Peyer's patch (tissue), 4 donors: ENCODE measurements at regions not wholly inside any gene's neighbourhood (a gene's known extent, or its start where the extent isn't known, plus 50 kb on each side); places are given as distances from the start of the nearest gene placed in this dataset.
"Not testable (repeated sequence)": the region's sequence is repeated elsewhere in the genome, so short reads cannot be mapped to it uniquely, and the experiment has no call there.

Experiments used
- DNase-seq, 3 donors: peaks; one replicate each; pipeline ENCODE4 v3.0.0-alpha.2; 2017 to 2019
- H3K27ac ChIP-seq, 4 donors: fragments of 200-600 bp; sonication (generic); one replicate each; pipeline ENCODE4 v1.5.1; 2016 to 2019
- H3K27me3 ChIP-seq, 2 donors: fragments of 200-600 bp; sonication (generic); one replicate each; pipeline ENCODE4 v1.5.1; 2019
- H3K36me3 ChIP-seq, 3 donors: fragments of 200-600 bp; sonication (generic); one replicate each; pipeline ENCODE4 v1.5.1; 2016 to 2019
- H3K4me1 ChIP-seq, 4 donors: fragments of 200-600 bp; sonication (generic); one replicate each; pipeline ENCODE4 v1.5.1; 2016 to 2019
- H3K4me3 ChIP-seq, 4 donors: fragments of 200-600 bp; sonication (generic); 1 replicate in 3 of 4; 2 replicates in 1 of 4; pipeline ENCODE4 v1.5.1; 2016 to 2019; ENCODE audit warnings: mild to moderate bottlenecking in 1 of 4
- H3K9me3 ChIP-seq, 4 donors: fragments of 200-600 bp; sonication (generic); one replicate each; pipeline ENCODE4 v1.5.1; 2016 to 2019; ENCODE audit warnings: mild to moderate bottlenecking in 1 of 4
- CTCF ChIP-seq, 6 experiments: fragments of 450-650 bp in 4 of 6; fragments of 200-600 bp in 2 of 6; sonication (generic) in 1 of 6; IDR thresholded peaks; one replicate each; pipeline ENCODE4 v1.5.1; 2017 to 2019; ENCODE audit warnings: antibody characterized with exemption in 6 of 6, mild to moderate bottlenecking in 3 of 6, moderate library complexity in 1 of 6
- POLR2A ChIP-seq, 2 donors: fragments of 450-650 bp; IDR thresholded peaks; one replicate each; pipeline ENCODE4 v1.5.1; 2017; ENCODE audit warnings: antibody characterized with exemption in 2 of 2, mild to moderate bottlenecking in 2 of 2, moderate library complexity in 2 of 2

DNA sequence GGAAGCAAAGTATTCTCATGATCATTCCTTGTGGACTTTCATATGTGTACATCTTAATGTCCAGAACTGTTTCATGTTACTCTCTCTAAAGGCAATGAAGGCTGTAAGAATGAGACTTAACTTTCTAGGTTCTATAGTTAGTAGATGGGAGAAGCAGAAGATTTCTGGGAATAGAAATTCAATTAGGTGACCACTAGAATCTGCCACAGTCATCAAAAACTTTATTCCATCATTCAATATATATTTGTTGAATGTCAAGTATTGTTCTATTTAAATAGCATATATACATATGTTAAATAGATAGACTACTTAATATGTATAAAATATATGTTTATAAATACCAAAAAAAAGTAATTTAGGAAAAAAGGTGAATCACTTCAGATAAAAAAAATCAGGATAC, 972.9 kb downstream of the SLC6A15 start:
- H3K27me3 ChIP-seq = no peaks in the 10 kb centered on the region
- no peaks in the 10 kb centered on the region for H3K9me3 ChIP-seq
- H3K36me3 ChIP-seq = no peaks in the 10 kb centered on the region
- TF ChIP-seq POLR2A (IDR thresholded peaks at IDR 0.05) = no peak
- no peak for TF ChIP-seq CTCF (IDR thresholded peaks at IDR 0.05)
- no peak overlapping the region for H3K4me3 ChIP-seq
- no peaks in the 10 kb centered on the region for H3K4me1 ChIP-seq
- H3K27ac ChIP-seq = no peak overlapping the region
- DNase-seq = no peak

- H3K27me3 ChIP-seq = no peaks in the 10 kb centered on the region
- no peak for DNase-seq
- no peak overlapping the region for H3K27ac ChIP-seq
- H3K4me1 ChIP-seq = no peaks in the 10 kb centered on the region
- H3K36me3 ChIP-seq = no peaks in the 10 kb centered on the region
- no peaks in the 10 kb centered on the region for H3K9me3 ChIP-seq
- TF ChIP-seq POLR2A (IDR thresholded peaks at IDR 0.05) (no peak), CTCF (IDR thresholded peaks at IDR 0.05) (no peak)
- no peak overlapping the region for H3K4me3 ChIP-seq
Measured at GRCh38 chr12:83933615-83934014, 979.0 kb downstream of the SLC6A15 start.

DNA sequence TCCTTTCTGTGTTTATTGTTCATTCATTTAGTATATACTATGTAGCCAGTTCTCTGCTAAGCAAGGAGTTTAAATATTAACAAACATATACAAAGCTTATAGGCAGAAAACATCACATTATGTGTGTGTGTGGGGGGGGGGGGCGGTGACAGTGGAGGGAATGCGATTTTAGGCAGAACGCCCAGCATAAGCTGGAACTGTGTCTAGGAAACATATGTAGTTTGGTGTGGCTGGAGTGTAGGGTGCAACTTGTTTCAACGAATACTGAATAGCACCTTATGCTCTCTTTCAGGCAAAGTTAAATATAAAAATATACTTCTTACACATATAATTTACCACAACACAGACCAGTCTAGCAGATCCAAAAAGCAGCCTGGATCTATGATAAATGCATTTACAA, 980.6 kb downstream of the SLC6A15 start:
- Histone ChIP-seq H3K27me3 (no peaks in the 10 kb centered on the region), H3K27ac (no peak overlapping the region), H3K4me3 (no peak overlapping the region), H3K36me3 (no peaks in the 10 kb centered on the region), H3K4me1 (no peaks in the 10 kb centered on the region), H3K9me3 (no peaks in the 10 kb centered on the region)
- no peak for TF ChIP-seq CTCF (IDR thresholded peaks at IDR 0.05)
- TF ChIP-seq POLR2A (IDR thresholded peaks at IDR 0.05) = no peak
- DNase-seq = no peak

DNA sequence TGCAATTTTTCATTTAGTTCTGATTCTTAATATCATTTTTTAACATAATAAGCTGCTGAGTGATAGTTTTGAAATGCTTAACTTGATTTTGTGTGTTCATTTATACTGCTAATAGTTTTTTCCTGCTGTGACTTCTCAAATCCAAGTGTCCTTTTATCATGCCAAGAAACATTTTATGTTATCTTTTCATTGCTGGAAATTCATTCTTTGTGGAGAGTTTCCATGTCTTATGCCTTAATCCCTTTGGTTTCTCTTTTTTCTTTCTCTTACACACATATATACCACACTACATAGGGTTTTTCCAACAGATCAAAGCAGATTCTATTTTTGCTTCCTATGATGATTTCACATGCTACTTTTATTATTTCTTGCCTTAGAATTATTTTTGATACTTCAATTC, 981.1 kb downstream of the SLC6A15 start:
- TF ChIP-seq POLR2A (IDR thresholded peaks at IDR 0.05) (no peak), CTCF (IDR thresholded peaks at IDR 0.05) (no peak)
- H3K4me1 ChIP-seq = no peaks in the 10 kb centered on the region
- no peak overlapping the region for H3K4me3 ChIP-seq
- H3K9me3 ChIP-seq = no peaks in the 10 kb centered on the region
- H3K27ac ChIP-seq = no peak overlapping the region
- H3K36me3 ChIP-seq = no peaks in the 10 kb centered on the region
- DNase-seq = no peak
- no peaks in the 10 kb centered on the region for H3K27me3 ChIP-seq

- H3K27ac ChIP-seq, H3K36me3 ChIP-seq, H3K4me3 ChIP-seq, H3K27me3 ChIP-seq, DNase-seq, H3K4me1 ChIP-seq, H3K9me3 ChIP-seq: not testable (repeated sequence)
Measured at GRCh38 chr12:83929792-83930191, 982.8 kb downstream of the SLC6A15 start.

GRCh38 chr12:83920821-83921547, 991.6 kb downstream of the SLC6A15 start:
- no peaks in the 10 kb centered on the region for H3K4me1 ChIP-seq
- DNase-seq = no peak
- H3K27ac ChIP-seq = no peak overlapping the region
- H3K36me3 ChIP-seq = no peaks in the 10 kb centered on the region
- H3K9me3 ChIP-seq = no peaks in the 10 kb centered on the region
- H3K4me3 ChIP-seq = no peak overlapping the region
- TF ChIP-seq POLR2A (IDR thresholded peaks at IDR 0.05) = no peak
- no peak for TF ChIP-seq CTCF (IDR thresholded peaks at IDR 0.05)
- H3K27me3 ChIP-seq = no peaks in the 10 kb centered on the region
